MCF 10A (cell line): ENCODE measurements at regions not wholly inside any gene's neighbourhood (a gene's known extent, or its start where the extent isn't known, plus 50 kb on each side); places are given as distances from the start of the nearest gene placed in this dataset.
"Not testable (repeated sequence)": the region's sequence is repeated elsewhere in the genome, so short reads cannot be mapped to it uniquely, and the experiment has no call there.

Experiments used
- BruUV-seq: library from RNA; stranded (reverse); fragments of 400-500 nt; replicated peaks from 2 replicates; lab custom pipeline; 2021; lab: Mats Ljungman, UMichigan
- CTCF ChIA-PET: fragments of 300-600 bp; sonication (Branson Sonifier 250); formaldehyde crosslinking; extraction: SDS; loops from one replicate; lab custom pipeline; 2021; ENCODE audit warnings: antibody characterized with exemption, inconsistent platforms; lab: Yijun Ruan, JAX
- POLR2A ChIA-PET: fragments of 300-600, 350-650 bp; sonication (Branson Sonifier 250); formaldehyde crosslinking; extraction: SDS; loops from one replicate; lab custom pipeline; 2020; ENCODE audit warnings: antibody characterized with exemption, inconsistent platforms; lab: Yijun Ruan, JAX
- DNase-seq: peaks from one replicate; pipeline ENCODE4 v3.0.0-alpha.2; 2018; ENCODE audit not compliant: unreplicated experiment
- H3K27ac Mint-ChIP-seq: one replicate; pipeline ENCODE4 v1.8.0; 2022; ENCODE audit warnings: mild to moderate bottlenecking, low read depth, mixed read lengths; ENCODE audit not compliant: unreplicated experiment
- H3K27me3 Mint-ChIP-seq: one replicate; pipeline ENCODE4 v1.8.0; 2022; ENCODE audit warnings: mixed read lengths; ENCODE audit not compliant: insufficient read depth, unreplicated experiment
- H3K36me3 Mint-ChIP-seq: one replicate; pipeline ENCODE4 v1.8.0; 2022; ENCODE audit warnings: mild to moderate bottlenecking, moderate library complexity, mixed read lengths; ENCODE audit not compliant: insufficient read depth, unreplicated experiment
- H3K4me1 Mint-ChIP-seq: one replicate; pipeline ENCODE4 v1.8.0; 2022; ENCODE audit warnings: mixed read lengths; ENCODE audit not compliant: insufficient read depth, unreplicated experiment
- H3K4me3 Mint-ChIP-seq: one replicate; pipeline ENCODE4 v1.8.0; 2022; ENCODE audit warnings: mild to moderate bottlenecking, moderate library complexity, mixed read lengths; ENCODE audit not compliant: unreplicated experiment
- H3K9me3 Mint-ChIP-seq: one replicate; pipeline ENCODE4 v1.8.0; 2022; ENCODE audit warnings: mixed read lengths; ENCODE audit not compliant: unreplicated experiment
- intact Hi-C: fragments of 100-400 bp; cut with micrococcal nuclease; formaldehyde crosslinking; loops from 2 replicates; pipeline ENCODE4 v1.14.1; 2022
- TF ChIP-seq, protein P1 (sequence below): fragments of 200-600 bp; IDR thresholded peaks from one replicate; pipeline ENCODE4 v1.8.0; 2022; ENCODE audit warnings: antibody characterized with exemption, mild to moderate bottlenecking; ENCODE audit not compliant: unreplicated experiment

GRCh38 chr4:169327951-169328350 is 57.2 kb upstream of the SH3RF1 start:
- BruUV-seq: no TSS peak

DNA sequence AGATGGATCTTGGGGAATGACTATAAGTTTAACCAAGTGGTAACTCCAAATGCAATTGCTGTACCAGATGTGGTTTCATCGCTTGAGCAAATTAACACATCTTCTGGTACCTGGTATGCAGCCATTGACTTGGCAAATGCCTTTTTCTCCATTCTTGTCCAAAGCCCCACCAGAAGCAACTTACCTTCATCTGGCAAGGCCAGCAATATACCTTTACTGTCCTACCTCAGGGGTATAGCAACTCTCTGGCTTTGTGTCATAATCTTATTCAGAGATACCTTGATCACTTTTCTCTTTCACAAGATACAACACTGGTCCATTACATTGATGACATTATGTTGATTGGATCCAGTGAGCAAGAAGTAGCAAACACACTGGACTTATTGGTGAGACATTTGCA is 53.2 kb upstream of the SH3RF1 start:
- H3K9me3 Mint-ChIP-seq, POLR2A ChIA-PET, H3K36me3 Mint-ChIP-seq, H3K4me1 Mint-ChIP-seq, H3K27ac Mint-ChIP-seq, H3K4me3 Mint-ChIP-seq, CTCF ChIA-PET, intact Hi-C loops, BruUV-seq, H3K27me3 Mint-ChIP-seq, DNase-seq: not testable (repeated sequence)

More at GRCh38 chr4:169327951-169328350, 57.2 kb upstream of the SH3RF1 start:
- H3K36me3 Mint-ChIP-seq: no peaks in the 10 kb centered on the region
- no peaks in the 10 kb centered on the region for H3K27me3 Mint-ChIP-seq
- POLR2A ChIA-PET: no interaction called here
- H3K9me3 Mint-ChIP-seq: peaks cover 9% of the 10 kb centered on the region
- intact Hi-C loops: no loop called here
- no peak overlapping the region for H3K4me3 Mint-ChIP-seq
- no peak overlapping the region for H3K27ac Mint-ChIP-seq
- H3K4me1 Mint-ChIP-seq: no peaks in the 10 kb centered on the region
- CTCF ChIA-PET: no interaction called here
- TF ChIP-seq, protein P1, sequence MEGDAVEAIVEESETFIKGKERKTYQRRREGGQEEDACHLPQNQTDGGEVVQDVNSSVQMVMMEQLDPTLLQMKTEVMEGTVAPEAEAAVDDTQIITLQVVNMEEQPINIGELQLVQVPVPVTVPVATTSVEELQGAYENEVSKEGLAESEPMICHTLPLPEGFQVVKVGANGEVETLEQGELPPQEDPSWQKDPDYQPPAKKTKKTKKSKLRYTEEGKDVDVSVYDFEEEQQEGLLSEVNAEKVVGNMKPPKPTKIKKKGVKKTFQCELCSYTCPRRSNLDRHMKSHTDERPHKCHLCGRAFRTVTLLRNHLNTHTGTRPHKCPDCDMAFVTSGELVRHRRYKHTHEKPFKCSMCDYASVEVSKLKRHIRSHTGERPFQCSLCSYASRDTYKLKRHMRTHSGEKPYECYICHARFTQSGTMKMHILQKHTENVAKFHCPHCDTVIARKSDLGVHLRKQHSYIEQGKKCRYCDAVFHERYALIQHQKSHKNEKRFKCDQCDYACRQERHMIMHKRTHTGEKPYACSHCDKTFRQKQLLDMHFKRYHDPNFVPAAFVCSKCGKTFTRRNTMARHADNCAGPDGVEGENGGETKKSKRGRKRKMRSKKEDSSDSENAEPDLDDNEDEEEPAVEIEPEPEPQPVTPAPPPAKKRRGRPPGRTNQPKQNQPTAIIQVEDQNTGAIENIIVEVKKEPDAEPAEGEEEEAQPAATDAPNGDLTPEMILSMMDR: no peak
- DNase-seq: no peak

GRCh38 chr4:169322833-169323232 is 52.1 kb upstream of the SH3RF1 start:
- H3K4me3 Mint-ChIP-seq, CTCF ChIA-PET, H3K9me3 Mint-ChIP-seq, H3K36me3 Mint-ChIP-seq, H3K27me3 Mint-ChIP-seq, intact Hi-C loops, DNase-seq, H3K4me1 Mint-ChIP-seq, H3K27ac Mint-ChIP-seq, BruUV-seq, POLR2A ChIA-PET: not testable (repeated sequence)
